Panc1 (cell line): ENCODE measurements at regions not wholly inside any gene's neighbourhood (a gene's known extent, or its start where the extent isn't known, plus 50 kb on each side); places are given as distances from the start of the nearest gene placed in this dataset.

Source experiments
- CTCF ChIP-seq: fragments of 450-650 bp; IDR thresholded peaks from 2 replicates; pipeline ENCODE4 v1.5.1; 2017; ENCODE audit warnings: mild to moderate bottlenecking
- POLR2AphosphoS5 ChIP-seq: IDR thresholded peaks from 2 replicates; pipeline ENCODE4 v1.6.1; 2012; ENCODE audit warnings: mild to moderate bottlenecking, low read depth, low read length, moderate library complexity
- REST ChIP-seq, 2 experiments: IDR thresholded peaks; 2 replicates each; pipeline ENCODE4 v1.6.1; 2011 to 2012; ENCODE audit warnings: low read depth in 2 of 2, control low read depth in 1 of 2, low read length in 1 of 2, mild to moderate bottlenecking in 1 of 2, moderate library complexity in 1 of 2; ENCODE audit not compliant: insufficient read depth in 1 of 2
- SIN3A ChIP-seq: IDR thresholded peaks from 2 replicates; pipeline ENCODE4 v1.6.1; 2012; ENCODE audit warnings: low read depth, mild to moderate bottlenecking, low read length, moderate library complexity, borderline replicate concordance; ENCODE audit not compliant: insufficient read depth

- no peak for TF ChIP-seq CTCF
- no peak for TF ChIP-seq REST (IDR thresholded peaks at IDR 0.05; ENCODE audit: insufficient read depth in 1 of 2, low read depth in 2 of 2, low read length in 1 of 2)
- TF ChIP-seq POLR2AphosphoS5, result no peak
- no peak for TF ChIP-seq SIN3A
Observed at GRCh38 chr6:135624402-135625295, 127.1 kb upstream of the AHI1 start.
